HepG2 (cell line): ENCODE measurements at regions not wholly inside any gene's neighbourhood (a gene's known extent, or its start where the extent isn't known, plus 50 kb on each side); places are given as distances from the start of the nearest gene placed in this dataset.

Source experiments
- CSRNP2 ChIP-seq: sonication (generic); formaldehyde crosslinking; conservative IDR thresholded peaks from 2 replicates; pipeline ENCODE4 v1.8.0; 2022; ENCODE audit warnings: low read depth, missing genetic modification reagents
- EP300 ChIP-seq, 3 experiments: sonication (generic) in 1 of 3; formaldehyde crosslinking in 1 of 3; IDR thresholded peaks; 2 replicates each; pipeline versions ENCODE4 v1.5.1 to v1.6.1; 2011 to 2020; ENCODE audit warnings: low read depth in 2 of 3, low read length in 2 of 3, borderline replicate concordance in 1 of 3, improper control_type of control experiment in 1 of 3, mild to moderate bottlenecking in 1 of 3, missing genetic modification reagents in 1 of 3, moderate library complexity in 1 of 3
- ESRRA ChIP-seq: sonication (generic); formaldehyde crosslinking; IDR thresholded peaks from 2 replicates; pipeline ENCODE4 v1.5.1; 2020; ENCODE audit warnings: mild to moderate bottlenecking, low read depth, missing genetic modification reagents
- FOXA1 ChIP-seq, 2 experiments: fragments of 450-650 bp in 1 of 2; sonication (generic) in 1 of 2; formaldehyde crosslinking in 1 of 2; IDR thresholded peaks; 2 replicates each; pipeline versions ENCODE4 v1.4.0 to v1.6.1; 2016 to 2020; ENCODE audit warnings: missing genetic modification reagents in 1 of 2
- HDAC2 ChIP-seq: sonication (generic); formaldehyde crosslinking; IDR thresholded peaks from 2 replicates; pipeline ENCODE4 v1.4.0; 2020; ENCODE audit warnings: missing genetic modification reagents
- IKZF4 ChIP-seq: sonication (generic); formaldehyde crosslinking; IDR thresholded peaks from 2 replicates; pipeline ENCODE4 v1.5.1; 2020; ENCODE audit warnings: borderline replicate concordance, mild to moderate bottlenecking, low read depth, missing genetic modification reagents; ENCODE audit errors: not compliant biosample characterization
- ISX ChIP-seq: sonication (generic); formaldehyde crosslinking; conservative IDR thresholded peaks from 2 replicates; pipeline ENCODE4 v1.5.0; 2020; ENCODE audit warnings: missing genetic modification reagents
- KAT8 ChIP-seq: IDR thresholded peaks from 2 replicates; pipeline ENCODE4 v1.6.1; 2016; ENCODE audit warnings: missing genetic modification reagents, missing compliant biosample characterization
- KDM4B ChIP-seq: sonication (generic); formaldehyde crosslinking; IDR thresholded peaks from 2 replicates; pipeline ENCODE4 v1.4.0; 2020; ENCODE audit warnings: missing genetic modification reagents
- MIXL1 ChIP-seq: IDR thresholded peaks from 2 replicates; pipeline ENCODE4 v1.6.1; 2016
- NFATC3 ChIP-seq: sonication (generic); formaldehyde crosslinking; IDR thresholded peaks from 2 replicates; pipeline ENCODE4 v1.5.1; 2020; ENCODE audit warnings: mild to moderate bottlenecking, missing genetic modification reagents
- PHF21A ChIP-seq: sonication (generic); formaldehyde crosslinking; IDR thresholded peaks from 2 replicates; pipeline ENCODE4 v1.5.0; 2020; ENCODE audit warnings: mild to moderate bottlenecking, missing genetic modification reagents
- REPIN1 ChIP-seq: sonication (generic); formaldehyde crosslinking; IDR thresholded peaks from 2 replicates; pipeline ENCODE4 v1.8.0; 2022; ENCODE audit warnings: missing genetic modification reagents, low read depth, mild to moderate bottlenecking, borderline replicate concordance
- RXRB ChIP-seq: IDR thresholded peaks from 2 replicates; pipeline ENCODE4 v1.6.1; 2016; ENCODE audit warnings: borderline replicate concordance, missing genetic modification reagents, missing compliant biosample characterization
- TARDBP ChIP-seq: sonication (generic); formaldehyde crosslinking; IDR thresholded peaks from 2 replicates; pipeline ENCODE4 v1.8.0; 2022; ENCODE audit warnings: mild to moderate bottlenecking, missing genetic modification reagents
- TCF12 ChIP-seq, 2 experiments: fragments of 450-650 bp in 1 of 2; sonication (generic) in 1 of 2; formaldehyde crosslinking in 1 of 2; IDR thresholded peaks; 2 replicates each; pipeline versions ENCODE4 v1.6.1 to v1.8.0; 2017 to 2022; ENCODE audit warnings: antibody characterized with exemption in 1 of 2, mild to moderate bottlenecking in 1 of 2, missing genetic modification reagents in 1 of 2, moderate library complexity in 1 of 2
- TFE3 ChIP-seq: IDR thresholded peaks from 2 replicates; pipeline ENCODE4 v1.6.1; 2016
- THRA ChIP-seq: sonication (generic); formaldehyde crosslinking; IDR thresholded peaks from 2 replicates; pipeline ENCODE4 v1.4.0; 2020; ENCODE audit warnings: missing genetic modification reagents, borderline replicate concordance
- ZNF10 ChIP-seq: sonication (generic); formaldehyde crosslinking; IDR thresholded peaks from 2 replicates; pipeline ENCODE4 v1.4.0; 2020; ENCODE audit warnings: mild to moderate bottlenecking, low read depth, missing genetic modification reagents, borderline replicate concordance
- ZNF382 ChIP-seq: sonication (generic); formaldehyde crosslinking; IDR thresholded peaks from 2 replicates; pipeline ENCODE4 v1.5.0; 2020; ENCODE audit warnings: missing genetic modification reagents, mild to moderate bottlenecking, borderline replicate concordance
- ZNF597 ChIP-seq: sonication (generic); formaldehyde crosslinking; IDR thresholded peaks from 2 replicates; pipeline ENCODE4 v1.5.0; 2020; ENCODE audit warnings: missing genetic modification reagents
- ZNF629 ChIP-seq: sonication (generic); formaldehyde crosslinking; conservative IDR thresholded peaks from 2 replicates; pipeline ENCODE4 v1.5.0; 2020; ENCODE audit warnings: missing genetic modification reagents
- ZNF644 ChIP-seq: IDR thresholded peaks from 2 replicates; pipeline ENCODE4 v1.6.1; 2016; ENCODE audit warnings: low read depth
- ZNF674 ChIP-seq: sonication (generic); formaldehyde crosslinking; IDR thresholded peaks from 2 replicates; pipeline ENCODE4 v1.5.0; 2020; ENCODE audit warnings: low read depth, mild to moderate bottlenecking, missing genetic modification reagents

GRCh38 chr4:4609622-4610334 lies 67.9 kb upstream of the STX18 start (continued):
- TF ChIP-seq PHF21A (CRISPR knock-in tag): peak; percentile 33; the same call in 1 of the 2 replicates
- no peak for TF ChIP-seq IKZF4
- TF ChIP-seq NFATC3 (CRISPR knock-in tag): no peak
- 0 out of 2 replicates have a peak, but pooled peaks have one; percentile 31 for TF ChIP-seq MIXL1 (CRISPR knock-in tag)
- TF ChIP-seq TARDBP (CRISPR knock-in tag): 0 out of 2 replicates have a peak, but pooled peaks have one; percentile 51
- peak; percentile 97 for TF ChIP-seq ZNF629 (CRISPR knock-in tag)
- TF ChIP-seq FOXA1 (IDR thresholded peaks at IDR 0.05): no peak
- TF ChIP-seq FOXA1 (CRISPR knock-in tag; IDR thresholded peaks at IDR 0.05): 0 out of 2 replicates have a peak, but pooled peaks have one; percentile 20
- no peak for TF ChIP-seq ZNF382 (CRISPR knock-in tag)
- 0 out of 2 replicates have a peak, but pooled peaks have one; percentile 33 for TF ChIP-seq KAT8 (CRISPR knock-in tag)
- TF ChIP-seq ZNF597 (CRISPR knock-in tag): no peak
- TF ChIP-seq ESRRA (CRISPR knock-in tag): peak; percentile 80; the same call in 1 of the 2 replicates
- no peak for TF ChIP-seq CSRNP2 (CRISPR knock-in tag)
- peak in 1 of 2 experiments; percentile 38; a peak in 1 of 4 replicates for TF ChIP-seq EP300 (IDR thresholded peaks at IDR 0.05; ENCODE audit: low read depth in 2 of 2, low read length in 2 of 2)
- no peak for TF ChIP-seq EP300 (CRISPR knock-in tag; IDR thresholded peaks at IDR 0.05; ENCODE audit: borderline replicate concordance)
- peak; percentile 31; the same call in 1 of the 2 replicates for TF ChIP-seq HDAC2 (CRISPR knock-in tag)
- TF ChIP-seq ZNF674 (CRISPR knock-in tag): no peak
- TF ChIP-seq ZNF10 (CRISPR knock-in tag): no peak
- no peak for TF ChIP-seq ISX (CRISPR knock-in tag)
- peak; percentile 59; the same call in 1 of the 2 replicates for TF ChIP-seq RXRB (CRISPR knock-in tag)
- no peak for TF ChIP-seq KDM4B (CRISPR knock-in tag)
- TF ChIP-seq TFE3: 0 out of 2 replicates have a peak, but pooled peaks have one; percentile 21
- TF ChIP-seq TCF12 (IDR thresholded peaks at IDR 0.05): no peak
- TF ChIP-seq TCF12 (CRISPR knock-in tag; IDR thresholded peaks at IDR 0.05): no peak
- peak; percentile 15; the same call in 1 of the 2 replicates for TF ChIP-seq ZNF644 (CRISPR knock-in tag)
- peak; percentile 45; the same call in 1 of the 2 replicates for TF ChIP-seq THRA (CRISPR knock-in tag)
- no peak for TF ChIP-seq REPIN1 (CRISPR knock-in tag)
